HAP-1 (cell line): ENCODE measurements at regions not wholly inside any gene's neighbourhood (a gene's known extent, or its start where the extent isn't known, plus 50 kb on each side); places are given as distances from the start of the nearest gene placed in this dataset.

Experiments used
- DNase-seq, 2 experiments: peaks; one replicate each; pipeline ENCODE4 v3.0.0-alpha.2; 2016 to 2020; ENCODE audit warnings: low spot score in 2 of 2
- H3K27me3 ChIP-seq: fragments of 250-450 bp; sonication (Bioruptor Pico); 2 replicates; pipeline ENCODE4 v1.5.1; 2020; ENCODE audit warnings: low read depth, mild to moderate bottlenecking, moderate library complexity
- H3K36me3 ChIP-seq: fragments of 250-450 bp; sonication (Bioruptor Pico); replicated peaks from 2 replicates; pipeline ENCODE4 v1.5.1; 2020; ENCODE audit warnings: mild to moderate bottlenecking
- H3K4me1 ChIP-seq: fragments of 250-450 bp; sonication (Bioruptor Pico); 2 replicates; pipeline ENCODE4 v1.5.1; 2020; ENCODE audit warnings: mild to moderate bottlenecking
- H3K4me3 ChIP-seq: fragments of 250-450 bp; sonication (Bioruptor Pico); 2 replicates; pipeline ENCODE4 v1.5.1; 2020; ENCODE audit warnings: mild to moderate bottlenecking, moderate library complexity
- H3K9me3 ChIP-seq: fragments of 250-450 bp; sonication (Bioruptor Pico); 2 replicates; pipeline ENCODE4 v1.5.1; 2020; ENCODE audit warnings: mild to moderate bottlenecking, moderate library complexity
- in situ Hi-C: fragments of 300-500 bp; cut with MboI; formaldehyde crosslinking; loops from 3 replicates; pipeline ENCODE4 v1.14.3; 2020; ENCODE audit warnings: low sequenced_read_pairs, inconsistent platforms, mixed read lengths

GRCh38 chr5:107304684-107305083, 366.1 kb downstream of the EFNA5 start:
- in situ Hi-C loops: no loop called here
- Histone ChIP-seq H3K9me3 (no peaks in the 10 kb centered on the region), H3K4me3 (no peak overlapping the region), H3K27me3 (no peaks in the 10 kb centered on the region), H3K36me3 (no peaks in the 10 kb centered on the region), H3K4me1 (no peaks in the 10 kb centered on the region)
- no peak for DNase-seq

- H3K4me3 ChIP-seq: no peak overlapping the region
- H3K27me3 ChIP-seq: no peaks in the 10 kb centered on the region
- in situ Hi-C loops: no loop called here
- H3K9me3 ChIP-seq: no peaks in the 10 kb centered on the region
- H3K36me3 ChIP-seq: no peaks in the 10 kb centered on the region
- no peak for DNase-seq
- no peaks in the 10 kb centered on the region for H3K4me1 ChIP-seq
Observed at GRCh38 chr5:107303171-107303968, 367.4 kb downstream of the EFNA5 start.

GRCh38 chr5:107302441-107302840, 368.3 kb downstream of the EFNA5 start:
- H3K9me3 ChIP-seq: no peaks in the 10 kb centered on the region
- H3K4me1 ChIP-seq: no peaks in the 10 kb centered on the region
- in situ Hi-C loops: no loop called here
- DNase-seq: no peak
- no peaks in the 10 kb centered on the region for H3K36me3 ChIP-seq
- H3K27me3 ChIP-seq: no peaks in the 10 kb centered on the region
- no peak overlapping the region for H3K4me3 ChIP-seq

GRCh38 chr5:107301999-107302398, 368.7 kb downstream of the EFNA5 start:
- Histone ChIP-seq H3K36me3 (no peaks in the 10 kb centered on the region), H3K9me3 (no peaks in the 10 kb centered on the region), H3K4me1 (no peaks in the 10 kb centered on the region), H3K4me3 (no peak overlapping the region), H3K27me3 (no peaks in the 10 kb centered on the region)
- DNase-seq: no peak
- in situ Hi-C loops: no loop called here

- in situ Hi-C loops: no loop called here
- Histone ChIP-seq H3K9me3 (no peaks in the 10 kb centered on the region), H3K27me3 (no peaks in the 10 kb centered on the region), H3K4me1 (no peaks in the 10 kb centered on the region), H3K4me3 (no peak overlapping the region), H3K36me3 (no peaks in the 10 kb centered on the region)
- no peak for DNase-seq
Observed at GRCh38 chr5:107300721-107301327, 369.9 kb downstream of the EFNA5 start.

GRCh38 chr5:107296572-107296971, 374.2 kb downstream of the EFNA5 start:
- no peaks in the 10 kb centered on the region for H3K36me3 ChIP-seq
- H3K27me3 ChIP-seq: no peaks in the 10 kb centered on the region
- no peaks in the 10 kb centered on the region for H3K9me3 ChIP-seq
- no peaks in the 10 kb centered on the region for H3K4me1 ChIP-seq
- H3K4me3 ChIP-seq: no peak overlapping the region
- DNase-seq: no peak
- in situ Hi-C loops: no loop called here

- Histone ChIP-seq H3K27me3 (no peaks in the 10 kb centered on the region), H3K36me3 (no peaks in the 10 kb centered on the region), H3K9me3 (no peaks in the 10 kb centered on the region), H3K4me3 (no peak overlapping the region), H3K4me1 (no peaks in the 10 kb centered on the region)
- in situ Hi-C loops: no loop called here
- no peak for DNase-seq
Observed at GRCh38 chr5:107295914-107296313, 374.8 kb downstream of the EFNA5 start.

- in situ Hi-C loops: no loop called here
- H3K27me3 ChIP-seq: no peaks in the 10 kb centered on the region
- H3K4me1 ChIP-seq: no peaks in the 10 kb centered on the region
- H3K9me3 ChIP-seq: no peaks in the 10 kb centered on the region
- no peak for DNase-seq
- no peak overlapping the region for H3K4me3 ChIP-seq
- H3K36me3 ChIP-seq: no peaks in the 10 kb centered on the region
Observed at GRCh38 chr5:107294669-107295068, 376.1 kb downstream of the EFNA5 start.

- DNase-seq: no peak
- Histone ChIP-seq H3K4me1 (no peaks in the 10 kb centered on the region), H3K27me3 (no peaks in the 10 kb centered on the region), H3K4me3 (no peak overlapping the region), H3K9me3 (no peaks in the 10 kb centered on the region), H3K36me3 (no peaks in the 10 kb centered on the region)
- in situ Hi-C loops: no loop called here
Observed at GRCh38 chr5:107294211-107294550, 376.6 kb downstream of the EFNA5 start.

GRCh38 chr5:107293541-107294210, 377.1 kb downstream of the EFNA5 start:
- H3K9me3 ChIP-seq: no peaks in the 10 kb centered on the region
- no peaks in the 10 kb centered on the region for H3K4me1 ChIP-seq
- H3K36me3 ChIP-seq: no peaks in the 10 kb centered on the region
- no peak for DNase-seq
- no peaks in the 10 kb centered on the region for H3K27me3 ChIP-seq
- no peak overlapping the region for H3K4me3 ChIP-seq
- in situ Hi-C loops: no loop called here

GRCh38 chr5:107291866-107292265, 378.9 kb downstream of the EFNA5 start:
- Histone ChIP-seq H3K9me3 (no peaks in the 10 kb centered on the region), H3K27me3 (no peaks in the 10 kb centered on the region), H3K36me3 (no peaks in the 10 kb centered on the region), H3K4me1 (no peaks in the 10 kb centered on the region; the same call in 1 of the 2 replicates), H3K4me3 (no peak overlapping the region)
- in situ Hi-C loops: no loop called here
- DNase-seq: no peak

GRCh38 chr5:107290780-107291398, 379.8 kb downstream of the EFNA5 start:
- no peak overlapping the region for H3K4me3 ChIP-seq
- in situ Hi-C loops: no loop called here
- H3K27me3 ChIP-seq: no peaks in the 10 kb centered on the region
- H3K9me3 ChIP-seq: no peaks in the 10 kb centered on the region
- no peaks in the 10 kb centered on the region for H3K36me3 ChIP-seq
- no peak for DNase-seq
- H3K4me1 ChIP-seq: no peaks in the 10 kb centered on the region; the same call in 1 of the 2 replicates

GRCh38 chr5:107289030-107289714, 381.6 kb downstream of the EFNA5 start:
- H3K4me3 ChIP-seq: no peak overlapping the region
- no peaks in the 10 kb centered on the region for H3K9me3 ChIP-seq
- no peaks in the 10 kb centered on the region for H3K36me3 ChIP-seq
- DNase-seq: no peak
- in situ Hi-C loops: no loop called here
- no peaks in the 10 kb centered on the region for H3K27me3 ChIP-seq
- no peaks in the 10 kb centered on the region; the same call in 1 of the 2 replicates for H3K4me1 ChIP-seq
